ENCODE measurements at regions not wholly inside any gene's neighbourhood (a gene's known extent, or its start where the extent isn't known, plus 50 kb on each side); places are given as distances from the start of the nearest gene placed in this dataset.

- Mint-ChIP-seq H3K36me3 (no peaks in the 10 kb centered on the region), H3K9me3 (no peaks in the 10 kb centered on the region), H3K27me3 (ENCODE audit: low read depth) (no peaks in the 10 kb centered on the region), H3K4me1 (peaks cover 5% of the 10 kb centered on the region), H3K4me3 (no peak overlapping the region), H3K27ac (no peak overlapping the region)
- DNase-seq (ENCODE audit: low spot score in 2 of 2, unreplicated experiment in 2 of 2): no peak
- no peak for TF ChIP-seq CTCF (IDR thresholded peaks at IDR 0.05; ENCODE audit: unreplicated experiment)
Measured at GRCh38 chr3:152613851-152614250, 221.1 kb upstream of the P2RY1 start.

- H3K9me3 Mint-ChIP-seq: no peaks in the 10 kb centered on the region
- H3K4me1 Mint-ChIP-seq: no peaks in the 10 kb centered on the region
- no peaks in the 10 kb centered on the region for H3K36me3 Mint-ChIP-seq
- TF ChIP-seq CTCF (IDR thresholded peaks at IDR 0.05; ENCODE audit: unreplicated experiment): no peak
- no peak overlapping the region for H3K4me3 Mint-ChIP-seq
- H3K27ac Mint-ChIP-seq: no peak overlapping the region
- no peak for DNase-seq (ENCODE audit: low spot score in 2 of 2, unreplicated experiment in 2 of 2)
- H3K27me3 Mint-ChIP-seq (ENCODE audit: low read depth): no peaks in the 10 kb centered on the region
Measured at GRCh38 chr3:152615681-152616080, 219.2 kb upstream of the P2RY1 start.

GRCh38 chr3:152617609-152618008 lies 217.3 kb upstream of the P2RY1 start:
- H3K27ac Mint-ChIP-seq: no peak overlapping the region
- H3K4me1 Mint-ChIP-seq: peaks cover 9% of the 10 kb centered on the region
- no peaks in the 10 kb centered on the region for H3K27me3 Mint-ChIP-seq (ENCODE audit: low read depth)
- no peak for TF ChIP-seq CTCF (IDR thresholded peaks at IDR 0.05; ENCODE audit: unreplicated experiment)
- no peaks in the 10 kb centered on the region for H3K36me3 Mint-ChIP-seq
- no peak for DNase-seq (ENCODE audit: low spot score in 2 of 2, unreplicated experiment in 2 of 2)
- H3K9me3 Mint-ChIP-seq: no peaks in the 10 kb centered on the region
- no peak overlapping the region for H3K4me3 Mint-ChIP-seq

- TF ChIP-seq CTCF (IDR thresholded peaks at IDR 0.05; ENCODE audit: unreplicated experiment): no peak
- no peaks in the 10 kb centered on the region for H3K27me3 Mint-ChIP-seq (ENCODE audit: low read depth)
- no peak overlapping the region for H3K27ac Mint-ChIP-seq
- DNase-seq (ENCODE audit: low spot score in 2 of 2, unreplicated experiment in 2 of 2): no peak
- H3K36me3 Mint-ChIP-seq: no peaks in the 10 kb centered on the region
- no peaks in the 10 kb centered on the region for H3K9me3 Mint-ChIP-seq
- peaks cover 12% of the 10 kb centered on the region for H3K4me1 Mint-ChIP-seq
- no peak overlapping the region for H3K4me3 Mint-ChIP-seq
Measured at GRCh38 chr3:152618529-152618928, 216.4 kb upstream of the P2RY1 start.

GRCh38 chr3:152619691-152620090 lies 215.2 kb upstream of the P2RY1 start:
- TF ChIP-seq CTCF (IDR thresholded peaks at IDR 0.05; ENCODE audit: unreplicated experiment): no peak
- H3K4me1 Mint-ChIP-seq: peaks cover 18% of the 10 kb centered on the region
- no peak for DNase-seq (ENCODE audit: low spot score in 2 of 2, unreplicated experiment in 2 of 2)
- no peaks in the 10 kb centered on the region for H3K36me3 Mint-ChIP-seq
- no peak overlapping the region for H3K4me3 Mint-ChIP-seq
- no peaks in the 10 kb centered on the region for H3K27me3 Mint-ChIP-seq (ENCODE audit: low read depth)
- no peaks in the 10 kb centered on the region for H3K9me3 Mint-ChIP-seq
- no peak overlapping the region for H3K27ac Mint-ChIP-seq

GRCh38 chr3:152620395-152620794 lies 214.5 kb upstream of the P2RY1 start:
- no peak for TF ChIP-seq CTCF (IDR thresholded peaks at IDR 0.05; ENCODE audit: unreplicated experiment)
- H3K9me3 Mint-ChIP-seq: no peaks in the 10 kb centered on the region
- no peaks in the 10 kb centered on the region for H3K27me3 Mint-ChIP-seq (ENCODE audit: low read depth)
- H3K4me1 Mint-ChIP-seq: peaks cover 18% of the 10 kb centered on the region
- DNase-seq (ENCODE audit: low spot score in 2 of 2, unreplicated experiment in 2 of 2): no peak
- H3K4me3 Mint-ChIP-seq: no peak overlapping the region
- H3K36me3 Mint-ChIP-seq: no peaks in the 10 kb centered on the region
- no peak overlapping the region for H3K27ac Mint-ChIP-seq

Data from mesothelial cell of epicardium (in vitro differentiated cells).